Small intestine (tissue), 7 donors: ENCODE measurements at regions not wholly inside any gene's neighbourhood (a gene's known extent, or its start where the extent isn't known, plus 50 kb on each side); places are given as distances from the start of the nearest gene placed in this dataset.

Experiments
- DNase-seq, 2 donors: peaks; one replicate each; pipeline versions ENCODE4 v3.0.0 to v3.0.0-alpha.2; 2013
- FAIRE-seq: peaks from 2 replicates; lab custom pipeline; 2012; peaks lifted over from hg19 to GRCh38; lab: Jason Lieb, UNC
- H3K27ac ChIP-seq, 3 donors: one replicate each; pipeline ENCODE4 v1.5.1; 2013; ENCODE audit warnings: low read length in 2 of 3, mild to moderate bottlenecking in 2 of 3, control low read depth in 1 of 3, inconsistent platforms in 1 of 3, low read depth in 1 of 3, moderate library complexity in 1 of 3
- H3K27me3 ChIP-seq, 3 donors: one replicate each; pipeline ENCODE4 v1.6.1; 2013; ENCODE audit warnings: low read length in 3 of 3, inconsistent platforms in 1 of 3; ENCODE audit not compliant: control insufficient read depth in 3 of 3, insufficient read depth in 3 of 3
- H3K36me3 ChIP-seq, 3 donors: one replicate each; pipeline ENCODE4 v1.6.1; 2013; ENCODE audit warnings: low read length in 3 of 3, inconsistent platforms in 1 of 3, low read depth in 1 of 3, mild to moderate bottlenecking in 1 of 3, moderate library complexity in 1 of 3; ENCODE audit not compliant: control insufficient read depth in 3 of 3, insufficient read depth in 2 of 3
- H3K4me1 ChIP-seq, 3 donors: one replicate each; pipeline ENCODE4 v1.6.1; 2013; ENCODE audit warnings: low read length in 2 of 3, inconsistent platforms in 1 of 3, low read depth in 1 of 3, mild to moderate bottlenecking in 1 of 3, moderate library complexity in 1 of 3; ENCODE audit not compliant: control insufficient read depth in 3 of 3, insufficient read depth in 2 of 3
- H3K4me3 ChIP-seq, 3 donors: one replicate each; pipeline ENCODE4 v1.5.1; 2013; ENCODE audit warnings: low read length in 3 of 3, control low read depth in 1 of 3, inconsistent platforms in 1 of 3, low read depth in 1 of 3, mild to moderate bottlenecking in 1 of 3, moderate library complexity in 1 of 3
- H3K9me3 ChIP-seq, 2 donors: one replicate each; pipeline ENCODE4 v1.6.1; 2013; ENCODE audit warnings: low read depth in 1 of 2, low read length in 1 of 2; ENCODE audit not compliant: control insufficient read depth in 2 of 2, insufficient read depth in 1 of 2
- WGBS, 3 donors: extraction: QIAGEN DNeasy Blood & Tissue Kit; methylation state at CpG; one replicate each; pipeline ENCODE4 v1.1.7; 2013; 5-methylcytosine and 5-hydroxymethylcytosine counted together
- donor health status: healthy with polysubstance abuse.
- donor health status: control.
- donor health status: control.
- donor health status: Bipolar disorder and iron deficiency.
- donor health status: healthy.

DNA sequence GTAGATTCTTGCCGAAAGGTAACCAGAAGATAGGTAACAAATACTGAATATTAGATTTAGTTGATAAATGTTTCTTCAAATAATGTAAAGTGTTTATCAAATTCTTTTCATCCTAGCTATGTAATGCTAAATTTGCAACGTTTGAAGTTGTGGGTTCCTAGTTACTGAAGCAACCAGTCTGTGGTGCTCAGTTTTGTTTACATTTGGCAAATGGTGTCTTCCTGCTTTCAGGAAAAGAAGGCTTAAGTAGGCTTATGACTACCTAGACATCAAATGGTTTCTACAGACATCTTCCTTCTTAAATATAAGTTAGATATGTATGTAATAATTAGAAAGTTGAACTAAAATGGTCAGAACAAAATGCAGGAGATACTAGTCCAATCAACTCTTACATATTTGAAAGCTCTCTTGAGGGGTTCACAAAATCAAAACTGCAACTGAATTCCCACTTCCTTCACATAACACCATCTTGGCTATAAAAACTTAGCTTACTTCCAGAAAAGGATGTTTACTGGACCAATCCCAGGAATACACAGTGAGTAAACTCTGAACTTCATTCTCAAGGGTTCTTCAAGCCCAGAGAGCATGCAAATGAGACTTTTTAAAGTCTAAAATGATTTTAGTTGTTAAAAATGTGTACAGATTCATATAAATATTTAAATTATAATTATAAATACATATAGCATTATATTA, 125.7 kb upstream of the ITGA1 start:
- Histone ChIP-seq H3K9me3 (no peaks in the 10 kb centered on the region), H3K27me3 (no peaks in the 10 kb centered on the region), H3K27ac (no peak overlapping the region), H3K36me3 (no peaks in the 10 kb centered on the region), H3K4me3 (no peak overlapping the region), H3K4me1 (peaks cover 0 to 5% (median 3%) of the 10 kb centered on the region in 3 donors)
- FAIRE-seq, result no peak
- peak in 1 of 2 donors; percentile 8 for DNase-seq
- WGBS, 3 donors, result 51 to 56% (median 55%) methylated on average over 2 of the region's 2 CpGs

DNA sequence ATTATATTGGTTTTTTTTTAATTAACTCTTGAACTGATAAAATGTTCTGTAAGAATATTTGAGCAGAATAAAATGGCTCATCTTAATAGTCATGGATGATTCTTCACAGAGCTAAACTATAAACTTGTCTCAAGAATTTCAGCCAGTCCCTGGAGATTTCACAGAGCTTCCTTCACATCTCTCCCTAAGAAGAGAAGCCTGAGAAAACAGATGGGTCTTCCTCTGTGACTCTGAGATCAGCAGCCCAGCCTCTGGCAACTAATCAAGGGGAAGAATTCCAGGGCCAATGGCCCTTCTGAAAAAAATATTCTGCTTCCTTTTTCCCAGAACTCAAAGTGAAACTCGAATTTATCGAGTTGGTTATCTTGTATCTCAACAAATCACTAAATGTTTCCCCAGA, 122.2 kb upstream of the ITGA1 start:
- no peak overlapping the region for H3K27ac ChIP-seq
- H3K4me3 ChIP-seq, result no peak overlapping the region
- no peak for FAIRE-seq
- no peaks in the 10 kb centered on the region for H3K36me3 ChIP-seq
- DNase-seq, result no peak
- H3K27me3 ChIP-seq, result no peaks in the 10 kb centered on the region
- H3K4me1 ChIP-seq, result peaks cover 0 to 5% (median 3%) of the 10 kb centered on the region in 3 donors
- no peaks in the 10 kb centered on the region for H3K9me3 ChIP-seq
- WGBS, 3 donors, result 22 to 30% (median 30%) methylated on average over 2 of the region's 2 CpGs

DNA sequence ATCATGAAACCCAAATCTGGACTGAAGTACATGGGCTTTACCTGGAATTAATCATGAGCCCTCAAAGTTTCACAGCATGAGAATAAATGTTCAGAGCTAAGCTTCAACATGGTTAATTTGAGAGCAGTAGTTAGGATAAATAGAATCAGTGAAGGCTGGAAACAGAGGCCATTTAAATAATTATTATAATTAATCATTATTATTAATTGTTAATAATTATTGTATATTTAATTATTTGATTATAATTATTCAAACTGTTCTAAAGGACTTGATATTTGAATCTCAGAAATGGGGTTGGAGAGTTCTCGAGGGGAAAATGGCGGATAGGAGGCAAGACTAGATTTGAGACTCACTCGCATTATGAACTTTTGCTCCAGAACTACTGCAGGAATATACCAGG, 119.6 kb upstream of the ITGA1 start:
- Histone ChIP-seq H3K9me3 (no peaks in the 10 kb centered on the region), H3K36me3 (no peaks in the 10 kb centered on the region), H3K4me3 (no peak overlapping the region), H3K27me3 (no peaks in the 10 kb centered on the region), H3K4me1 (peaks cover 0 to 5% (median 3%) of the 10 kb centered on the region in 3 donors), H3K27ac (no peak overlapping the region)
- FAIRE-seq, result no peak
- WGBS, 3 donors, result 98 to 100% (median 98%) methylated on average over 3 of the region's 3 CpGs
- no peak for DNase-seq

DNA sequence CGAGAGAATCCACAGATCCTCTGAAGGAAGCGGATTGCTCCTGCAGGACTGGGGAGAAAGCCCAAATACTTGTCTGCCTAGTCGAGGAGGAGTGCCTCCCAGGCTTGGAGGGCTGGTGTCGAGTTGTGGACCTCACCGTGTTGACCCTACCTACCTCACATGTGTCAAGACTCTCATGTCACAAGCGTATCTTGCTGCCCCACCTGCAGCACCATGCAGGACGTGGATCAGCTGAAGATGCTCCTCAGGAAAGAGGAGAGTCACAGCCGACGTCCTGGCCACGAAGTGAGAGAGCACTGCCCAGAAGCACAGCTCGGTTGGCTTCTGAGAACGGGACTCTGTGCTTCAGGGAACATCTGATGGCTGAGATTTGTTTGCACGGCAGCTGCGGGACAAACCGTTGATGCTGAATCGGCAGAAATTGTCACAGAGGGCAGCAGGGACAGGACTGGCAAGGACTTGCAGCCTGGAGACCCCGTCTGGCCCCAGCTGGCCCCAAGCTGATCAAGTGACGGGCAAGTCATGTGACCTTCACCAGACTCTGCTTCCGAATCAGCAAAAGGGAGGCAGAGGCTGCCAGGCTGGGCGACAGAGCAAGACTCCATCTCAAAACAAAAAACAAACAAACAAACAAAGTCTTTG, 119.1 kb upstream of the ITGA1 start:
- no peak overlapping the region for H3K4me3 ChIP-seq
- DNase-seq (no peak), FAIRE-seq (no peak)
- H3K36me3 ChIP-seq, result no peaks in the 10 kb centered on the region
- H3K27me3 ChIP-seq, result no peaks in the 10 kb centered on the region
- no peaks in the 10 kb centered on the region for H3K9me3 ChIP-seq
- 81 to 87% (median 86%) methylated on average over 20 of the region's 20 CpGs for WGBS, 3 donors
- H3K27ac ChIP-seq, result no peak overlapping the region
- H3K4me1 ChIP-seq, result peaks cover 0 to 5% (median 3%) of the 10 kb centered on the region in 3 donors

DNA sequence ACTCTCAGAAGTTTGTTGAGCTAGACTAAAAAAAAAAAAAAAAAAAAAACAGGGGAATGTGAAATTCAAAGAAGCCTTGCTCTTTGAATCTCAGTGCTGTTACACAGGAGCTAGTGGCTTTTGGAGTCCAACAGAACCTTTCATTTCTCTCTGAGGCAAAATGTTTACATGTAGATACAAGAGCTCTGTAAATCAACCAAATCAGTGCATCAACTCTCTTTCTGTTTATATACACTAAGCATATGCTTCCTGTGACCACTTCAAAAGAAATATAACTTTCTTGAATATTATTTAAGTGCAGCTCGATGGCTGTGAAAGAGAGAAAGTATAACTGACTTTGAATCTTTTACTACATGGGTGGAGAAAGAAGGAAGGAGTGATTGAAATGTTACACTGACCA, 115.3 kb upstream of the ITGA1 start:
- Histone ChIP-seq H3K36me3 (no peaks in the 10 kb centered on the region), H3K4me3 (no peak overlapping the region), H3K27ac (no peak overlapping the region), H3K9me3 (no peaks in the 10 kb centered on the region), H3K4me1 (no peaks in the 10 kb centered on the region), H3K27me3 (no peaks in the 10 kb centered on the region)
- WGBS, 3 donors, result 33 to 45% (median 44%) methylated on average over 1 of the region's 1 CpG
- no peak for FAIRE-seq
- DNase-seq, result no peak

DNA sequence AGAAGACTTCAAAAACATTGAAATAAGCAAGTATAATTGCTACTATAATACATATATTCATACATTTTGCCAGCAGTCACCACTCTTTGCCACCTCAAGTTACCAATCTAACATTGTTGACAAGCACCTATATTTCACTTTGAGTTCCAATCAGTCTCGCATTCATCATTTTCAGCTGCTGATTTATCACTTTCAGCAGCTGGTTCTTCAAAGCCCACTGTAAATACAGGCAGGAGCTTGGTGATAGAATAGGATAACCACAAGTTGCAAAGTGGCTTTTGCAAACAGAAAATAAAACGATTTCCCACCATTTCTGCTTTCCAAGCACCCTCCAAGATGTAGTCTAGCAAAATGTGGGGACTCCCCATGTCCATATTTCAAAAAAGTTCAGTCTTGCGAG, 114.2 kb upstream of the ITGA1 start:
- Histone ChIP-seq H3K27ac (no peak overlapping the region), H3K27me3 (no peaks in the 10 kb centered on the region), H3K36me3 (no peaks in the 10 kb centered on the region), H3K4me3 (no peak overlapping the region), H3K9me3 (no peaks in the 10 kb centered on the region), H3K4me1 (no peaks in the 10 kb centered on the region)
- FAIRE-seq (no peak), DNase-seq (no peak)
- WGBS, 3 donors, result 57 to 70% (median 66%) methylated on average over 3 of the region's 3 CpGs

DNA sequence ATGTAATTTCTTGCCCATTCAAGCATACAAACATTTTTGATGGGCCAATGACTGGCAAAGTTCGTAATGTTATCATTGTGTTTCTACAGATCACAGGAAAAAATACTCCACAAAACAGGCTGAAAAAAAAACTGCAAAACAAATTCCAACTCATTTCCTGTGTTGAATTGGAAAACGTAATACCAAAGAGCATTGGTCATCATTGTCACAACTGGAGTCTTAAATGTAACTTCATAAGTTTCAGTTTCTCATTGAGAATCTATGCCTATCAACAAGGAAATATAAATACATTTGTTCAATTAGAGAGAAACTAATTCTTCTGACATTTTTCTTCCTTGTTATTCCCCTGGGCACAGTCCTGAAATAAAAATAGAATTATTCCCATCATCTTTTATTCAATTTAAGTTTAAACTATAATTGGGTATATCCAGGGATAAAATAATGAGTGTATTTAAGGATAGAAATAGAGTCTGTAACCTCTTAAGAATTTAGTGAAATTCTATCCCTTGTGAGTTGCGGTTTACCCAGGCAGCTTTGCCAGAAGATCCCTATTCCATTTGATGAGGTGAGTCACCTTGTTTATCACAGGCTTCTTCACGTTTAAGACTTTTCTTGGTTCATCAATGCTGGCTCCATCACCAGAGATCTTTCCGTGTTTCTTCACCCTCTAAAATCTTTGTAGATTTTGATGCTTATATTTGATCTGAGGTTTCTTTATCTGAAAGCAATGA, 112.7 kb upstream of the ITGA1 start:
- FAIRE-seq, result no peak
- 66 to 77% (median 67%) methylated on average over 5 of the region's 5 CpGs for WGBS, 3 donors
- H3K36me3 ChIP-seq, result no peaks in the 10 kb centered on the region
- H3K27ac ChIP-seq, result peak overlapping the region in 1 of 3 donors; percentile 65
- DNase-seq, result no peak
- no peaks in the 10 kb centered on the region for H3K9me3 ChIP-seq
- no peak overlapping the region for H3K4me3 ChIP-seq
- no peaks in the 10 kb centered on the region for H3K27me3 ChIP-seq
- no peaks in the 10 kb centered on the region for H3K4me1 ChIP-seq

DNA sequence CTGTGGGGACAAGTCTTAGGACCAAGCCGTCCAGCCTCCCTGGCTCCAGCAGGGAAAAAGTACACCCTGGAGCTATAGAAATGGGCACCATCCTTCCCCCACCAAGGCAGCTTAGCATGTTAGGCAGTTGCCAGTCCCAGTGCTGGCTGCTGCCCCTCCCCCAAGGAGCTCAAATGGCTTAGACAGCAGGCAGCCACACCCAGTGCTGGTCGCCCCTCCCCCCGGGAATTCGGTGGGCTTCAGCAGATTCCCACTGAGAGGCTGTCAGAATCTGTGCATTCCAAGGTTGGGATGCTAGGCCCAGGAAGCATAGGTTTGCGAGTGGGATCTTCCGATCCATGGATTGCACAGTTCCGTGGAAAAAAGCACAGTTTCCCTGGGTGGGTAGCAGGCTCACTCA, 105.2 kb upstream of the ITGA1 start:
- Histone ChIP-seq H3K4me1 (no peaks in the 10 kb centered on the region), H3K27ac (no peak overlapping the region), H3K9me3 (no peaks in the 10 kb centered on the region), H3K4me3 (no peak overlapping the region), H3K27me3 (no peaks in the 10 kb centered on the region), H3K36me3 (no peaks in the 10 kb centered on the region)
- 79 to 80% (median 80%) methylated on average over 7 of the region's 7 CpGs for WGBS, 3 donors
- DNase-seq (no peak), FAIRE-seq (no peak)
